ENCODE measurements at regions not wholly inside any gene's neighbourhood (a gene's known extent, or its start where the extent isn't known, plus 50 kb on each side); places are given as distances from the start of the nearest gene placed in this dataset.

- no peak overlapping the region for H3K27ac ChIP-seq (ENCODE audit: low read depth, low read length)
- H3K9me3 ChIP-seq (ENCODE audit: control insufficient read depth, insufficient read depth, low read length), result no peaks in the 10 kb centered on the region
- H3K4me2 ChIP-seq (ENCODE audit: low read length), result no peak overlapping the region
- H4K20me1 ChIP-seq (ENCODE audit: control insufficient read depth, insufficient read depth, low read depth, low read length), result no peaks in the 10 kb centered on the region
- H3F3A ChIP-seq (ENCODE audit: control insufficient read depth, insufficient read depth), result no peaks in the 10 kb centered on the region
- H3K79me2 ChIP-seq (ENCODE audit: control insufficient read depth, low read length), result no peaks in the 10 kb centered on the region
- no peaks in the 10 kb centered on the region; the same call in 1 of the 2 replicates for H3K9me2 ChIP-seq (replicated peaks; ENCODE audit: control insufficient read depth, low read length)
- H3K36me3 ChIP-seq (ENCODE audit: control insufficient read depth, low read length), result no peaks in the 10 kb centered on the region
- TF ChIP-seq, protein P1, sequence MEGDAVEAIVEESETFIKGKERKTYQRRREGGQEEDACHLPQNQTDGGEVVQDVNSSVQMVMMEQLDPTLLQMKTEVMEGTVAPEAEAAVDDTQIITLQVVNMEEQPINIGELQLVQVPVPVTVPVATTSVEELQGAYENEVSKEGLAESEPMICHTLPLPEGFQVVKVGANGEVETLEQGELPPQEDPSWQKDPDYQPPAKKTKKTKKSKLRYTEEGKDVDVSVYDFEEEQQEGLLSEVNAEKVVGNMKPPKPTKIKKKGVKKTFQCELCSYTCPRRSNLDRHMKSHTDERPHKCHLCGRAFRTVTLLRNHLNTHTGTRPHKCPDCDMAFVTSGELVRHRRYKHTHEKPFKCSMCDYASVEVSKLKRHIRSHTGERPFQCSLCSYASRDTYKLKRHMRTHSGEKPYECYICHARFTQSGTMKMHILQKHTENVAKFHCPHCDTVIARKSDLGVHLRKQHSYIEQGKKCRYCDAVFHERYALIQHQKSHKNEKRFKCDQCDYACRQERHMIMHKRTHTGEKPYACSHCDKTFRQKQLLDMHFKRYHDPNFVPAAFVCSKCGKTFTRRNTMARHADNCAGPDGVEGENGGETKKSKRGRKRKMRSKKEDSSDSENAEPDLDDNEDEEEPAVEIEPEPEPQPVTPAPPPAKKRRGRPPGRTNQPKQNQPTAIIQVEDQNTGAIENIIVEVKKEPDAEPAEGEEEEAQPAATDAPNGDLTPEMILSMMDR (IDR thresholded peaks at IDR 0.05; ENCODE audit: low read depth, low read length, poor library complexity, severe bottlenecking), result no peak
- TF ChIP-seq EZH2phosphoT487 (IDR thresholded peaks at IDR 0.05; ENCODE audit: borderline replicate concordance, low read length), result no peak
- 0 out of 2 replicates have a peak, but pooled peaks cover 3% of the 10 kb centered on the region for H3K27me3 ChIP-seq (ENCODE audit: control insufficient read depth, low read length)
- H3K4me3 ChIP-seq (ENCODE audit: low read length), result no peak overlapping the region
- H3K4me1 ChIP-seq (ENCODE audit: control insufficient read depth, low read length), result no peaks in the 10 kb centered on the region
Measured at GRCh38 chr2:21262426-21262940, 138.7 kb downstream of the TDRD15 start.

DNA sequence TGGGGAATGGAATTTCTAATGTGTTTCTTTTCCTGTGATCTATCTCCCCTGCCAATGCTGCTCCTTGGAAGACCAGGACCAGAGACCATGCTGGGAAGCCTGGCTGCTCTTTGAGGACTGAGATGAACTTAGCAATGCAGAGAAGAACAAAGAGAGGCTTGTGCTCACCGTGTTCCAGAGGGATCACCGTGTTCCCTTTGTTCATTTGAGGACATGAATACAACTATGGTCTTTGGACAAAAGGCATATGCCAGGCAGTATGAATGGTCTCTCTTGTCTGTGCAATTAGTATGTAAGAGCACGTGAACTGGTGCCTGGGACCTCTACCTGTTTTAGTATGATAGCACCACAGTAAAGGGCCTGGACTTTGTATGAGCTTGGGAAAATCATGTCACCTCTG, 139.9 kb downstream of the TDRD15 start:
- H3K4me1 ChIP-seq (ENCODE audit: control insufficient read depth, low read length), result no peaks in the 10 kb centered on the region
- no peaks in the 10 kb centered on the region for H3K36me3 ChIP-seq (ENCODE audit: control insufficient read depth, low read length)
- no peaks in the 10 kb centered on the region for H3K79me2 ChIP-seq (ENCODE audit: control insufficient read depth, low read length)
- H3F3A ChIP-seq (ENCODE audit: control insufficient read depth, insufficient read depth), result no peaks in the 10 kb centered on the region
- H3K27ac ChIP-seq (ENCODE audit: low read depth, low read length), result no peak overlapping the region
- no peaks in the 10 kb centered on the region for H4K20me1 ChIP-seq (ENCODE audit: control insufficient read depth, insufficient read depth, low read depth, low read length)
- 0 out of 2 replicates have a peak, but pooled peaks cover 3% of the 10 kb centered on the region for H3K27me3 ChIP-seq (ENCODE audit: control insufficient read depth, low read length)
- TF ChIP-seq, protein P1 (IDR thresholded peaks at IDR 0.05; ENCODE audit: low read depth, low read length, poor library complexity, severe bottlenecking), result no peak
- TF ChIP-seq EZH2phosphoT487 (IDR thresholded peaks at IDR 0.05; ENCODE audit: borderline replicate concordance, low read length), result no peak
- H3K9me2 ChIP-seq (replicated peaks; ENCODE audit: control insufficient read depth, low read length), result no peaks in the 10 kb centered on the region; the same call in 1 of the 2 replicates
- H3K4me2 ChIP-seq (ENCODE audit: low read length), result no peak overlapping the region
- H3K4me3 ChIP-seq (ENCODE audit: low read length), result no peak overlapping the region
- no peaks in the 10 kb centered on the region for H3K9me3 ChIP-seq (ENCODE audit: control insufficient read depth, insufficient read depth, low read length)

- no peaks in the 10 kb centered on the region for H3K79me2 ChIP-seq (ENCODE audit: control insufficient read depth, low read length)
- H3F3A ChIP-seq (ENCODE audit: control insufficient read depth, insufficient read depth), result no peaks in the 10 kb centered on the region
- TF ChIP-seq EZH2phosphoT487 (IDR thresholded peaks at IDR 0.05; ENCODE audit: borderline replicate concordance, low read length), result no peak
- TF ChIP-seq, protein P1 (IDR thresholded peaks at IDR 0.05; ENCODE audit: low read depth, low read length, poor library complexity, severe bottlenecking), result no peak
Measured at GRCh38 chr2:21265752-21266151, 142.0 kb downstream of the TDRD15 start.

More at GRCh38 chr2:21265752-21266151, 142.0 kb downstream of the TDRD15 start:
- H3K4me1 ChIP-seq (ENCODE audit: control insufficient read depth, low read length), result no peaks in the 10 kb centered on the region
- H3K27ac ChIP-seq (ENCODE audit: low read depth, low read length), result no peak overlapping the region
- H3K4me2 ChIP-seq (ENCODE audit: low read length), result no peak overlapping the region
- H3K9me2 ChIP-seq (replicated peaks; ENCODE audit: control insufficient read depth, low read length), result no peaks in the 10 kb centered on the region; the same call in 1 of the 2 replicates
- H3K27me3 ChIP-seq (ENCODE audit: control insufficient read depth, low read length), result 0 out of 2 replicates have a peak, but pooled peaks cover 3% of the 10 kb centered on the region
- no peaks in the 10 kb centered on the region for H4K20me1 ChIP-seq (ENCODE audit: control insufficient read depth, insufficient read depth, low read depth, low read length)
- no peak overlapping the region for H3K4me3 ChIP-seq (ENCODE audit: low read length)
- H3K9me3 ChIP-seq (ENCODE audit: control insufficient read depth, insufficient read depth, low read length), result no peaks in the 10 kb centered on the region
- H3K36me3 ChIP-seq (ENCODE audit: control insufficient read depth, low read length), result no peaks in the 10 kb centered on the region
